NCI-H1092 (cell line): ENCODE measurements at regions not wholly inside any gene's neighbourhood (a gene's known extent, or its start where the extent isn't known, plus 50 kb on each side); places are given as distances from the start of the nearest gene placed in this dataset.

Experiments used
- DNase-seq: peaks from one replicate; lab custom pipeline; 2025; lab: John Stamatoyannopoulos, UW

DNA sequence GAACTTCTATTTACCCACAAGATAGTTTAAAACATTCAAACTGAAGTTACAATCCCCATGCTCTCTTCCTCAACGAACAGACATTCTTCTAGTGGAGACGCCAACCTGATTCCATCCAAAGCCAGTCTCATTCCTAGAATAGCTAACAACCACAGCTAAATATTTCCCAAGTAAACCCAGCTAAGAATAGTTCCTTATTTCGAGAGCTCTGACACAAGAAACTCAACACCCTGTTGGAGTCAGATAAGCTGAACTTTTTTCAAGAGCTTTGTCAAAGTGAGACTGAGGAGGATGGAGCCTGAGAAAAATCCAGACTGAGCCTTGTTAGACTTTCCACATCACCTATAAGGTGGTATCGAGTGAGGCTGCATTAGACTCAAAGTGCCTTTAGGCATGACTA is 56.7 kb upstream of the RPS23 start:
- no peak for DNase-seq

- DNase-seq, result no peak
Measured at GRCh38 chr5:82334085-82334692, 56.0 kb upstream of the RPS23 start.

- DNase-seq, result no peak
Measured at GRCh38 chr5:82332886-82333615, 54.9 kb upstream of the RPS23 start.

DNA sequence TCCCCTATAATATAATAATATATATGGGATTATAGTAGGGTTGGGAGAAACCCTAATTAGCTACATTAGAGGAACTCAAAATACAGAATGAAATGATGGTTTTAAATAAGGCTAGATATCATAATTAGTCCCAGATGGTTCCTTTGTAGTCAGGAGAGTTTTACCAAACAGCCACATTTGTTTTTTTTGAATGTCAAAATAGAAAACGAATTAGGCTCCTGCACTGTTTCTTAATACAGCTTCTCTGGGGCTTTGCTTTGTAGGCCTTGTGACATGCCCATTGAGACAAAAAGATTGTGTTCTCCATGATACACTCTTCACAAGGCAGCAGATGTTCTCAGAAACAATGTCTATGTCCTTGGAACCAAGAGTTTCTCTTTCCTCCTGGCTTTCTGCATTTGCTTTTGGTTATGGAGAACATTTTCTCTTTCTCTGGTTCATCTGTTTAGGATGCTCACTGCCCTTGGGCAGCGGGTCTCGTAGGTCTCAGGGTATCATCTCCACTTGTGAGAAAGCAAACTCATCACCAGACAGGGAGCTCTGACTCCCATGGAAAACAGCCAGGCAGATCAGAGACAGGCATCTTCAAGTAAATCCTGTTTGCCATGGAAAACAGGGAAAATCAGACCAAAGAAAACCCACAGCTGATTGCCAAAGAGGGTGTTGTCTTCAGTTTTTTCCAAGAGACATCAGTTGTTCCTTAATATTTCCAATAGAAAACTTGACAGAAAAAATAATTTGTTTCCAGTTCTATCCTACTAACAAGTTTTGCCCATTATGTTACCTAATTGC is 54.1 kb upstream of the RPS23 start:
- DNase-seq, result no peak

DNA sequence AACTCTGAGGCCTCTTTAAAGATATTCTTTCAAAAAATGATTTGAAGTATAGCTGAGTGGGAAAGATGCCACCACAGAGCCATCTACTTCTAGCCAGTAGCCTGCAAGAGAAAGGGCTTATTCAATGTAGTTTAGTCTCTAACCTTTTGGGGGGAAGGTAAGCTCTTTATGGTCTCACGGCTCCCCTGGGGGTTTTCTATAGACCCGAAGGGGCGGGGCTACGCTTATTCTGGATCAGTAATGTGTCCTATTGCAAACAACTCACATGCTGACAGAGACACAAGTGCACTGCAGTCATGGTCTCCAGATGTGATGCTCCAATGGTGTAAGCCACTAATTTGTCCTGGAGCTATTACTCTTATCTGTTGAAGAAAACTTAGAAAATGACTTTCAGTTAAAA is 53.4 kb upstream of the RPS23 start:
- no peak for DNase-seq

DNA sequence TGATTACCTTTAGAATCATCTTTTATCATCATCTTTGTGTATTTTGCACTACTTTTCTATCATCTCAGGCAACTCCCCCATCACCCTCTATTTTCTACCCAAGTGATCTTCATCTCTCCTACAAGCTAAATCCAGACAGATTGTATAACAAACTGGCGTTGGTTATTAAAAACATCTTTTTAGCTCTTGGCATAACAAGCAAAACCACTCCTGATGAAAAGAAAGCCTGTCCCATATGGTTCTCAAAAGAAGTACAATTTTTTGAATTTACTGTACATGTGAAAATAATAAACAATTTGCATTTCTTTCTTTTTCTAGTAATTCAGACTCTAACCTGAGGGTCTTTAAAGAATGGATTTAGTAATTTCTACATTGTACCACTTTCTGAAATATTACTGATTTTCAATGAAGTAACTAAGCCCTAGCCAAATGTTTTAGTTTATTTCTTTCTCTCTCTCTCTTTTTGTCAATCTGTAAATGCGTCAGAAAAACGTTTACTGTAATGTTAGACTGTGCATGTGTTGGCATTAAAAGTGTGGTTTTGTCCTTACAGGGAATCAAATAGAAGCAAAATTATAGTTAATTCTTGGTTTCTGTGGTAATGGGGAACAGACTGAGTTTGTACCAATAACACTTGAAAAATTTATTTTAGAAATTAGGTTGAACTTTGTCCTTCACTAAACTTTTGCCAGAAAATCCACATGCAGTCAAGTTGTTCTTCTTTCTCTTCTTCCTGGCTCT is 52.5 kb upstream of the RPS23 start:
- DNase-seq, result no peak

DNA sequence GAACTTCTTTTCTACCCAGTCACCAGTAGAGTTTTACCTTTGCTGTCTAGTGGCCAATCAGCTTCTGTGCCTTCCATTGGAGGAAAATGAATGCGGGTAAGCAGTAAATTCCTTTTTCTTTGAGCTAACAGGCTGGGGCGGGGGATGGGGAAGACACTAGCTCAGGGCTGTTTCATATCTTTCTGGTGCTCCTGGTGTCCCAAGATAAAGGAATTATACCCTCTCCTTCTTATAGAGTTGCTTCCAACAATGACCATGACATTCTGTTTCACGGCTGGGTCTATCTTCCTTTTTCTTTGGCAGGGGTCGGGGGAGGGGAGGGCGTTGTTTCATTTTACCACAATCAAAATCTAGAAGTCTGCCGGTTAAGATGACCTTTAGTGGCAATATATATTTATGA is 51.2 kb upstream of the RPS23 start:
- DNase-seq, result no peak
